GM12873 (cell line): ENCODE measurements at regions not wholly inside any gene's neighbourhood (a gene's known extent, or its start where the extent isn't known, plus 50 kb on each side); places are given as distances from the start of the nearest gene placed in this dataset.

Experiments
- TF ChIP-seq, protein P1 (sequence below): IDR thresholded peaks from 2 replicates; pipeline ENCODE4 v1.5.1; 2012; ENCODE audit warnings: low read depth, mild to moderate bottlenecking, moderate library complexity, low read length, control low read depth; ENCODE audit not compliant: insufficient read depth; ENCODE audit errors: missing control alignments

DNA sequence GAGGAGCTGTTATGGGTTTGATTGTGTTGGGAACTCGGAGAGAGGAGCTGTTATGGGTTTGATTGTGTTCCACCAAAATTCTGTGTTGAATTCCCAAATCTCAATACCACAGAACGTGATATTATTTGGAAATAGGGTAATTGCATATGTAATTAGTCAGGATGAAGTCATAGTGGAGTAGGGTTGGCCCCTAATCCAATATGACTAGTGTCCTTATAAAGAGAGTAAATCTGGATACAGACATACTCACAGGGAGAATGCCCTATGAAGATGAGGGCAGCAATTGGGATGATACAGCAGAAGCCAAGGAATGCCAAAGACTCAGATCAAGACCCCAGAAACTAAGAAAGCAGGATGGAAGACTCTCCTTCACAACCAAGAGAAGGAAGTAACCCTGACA, 1023.2 kb upstream of the ZEB2 start:
- TF ChIP-seq, protein P1, sequence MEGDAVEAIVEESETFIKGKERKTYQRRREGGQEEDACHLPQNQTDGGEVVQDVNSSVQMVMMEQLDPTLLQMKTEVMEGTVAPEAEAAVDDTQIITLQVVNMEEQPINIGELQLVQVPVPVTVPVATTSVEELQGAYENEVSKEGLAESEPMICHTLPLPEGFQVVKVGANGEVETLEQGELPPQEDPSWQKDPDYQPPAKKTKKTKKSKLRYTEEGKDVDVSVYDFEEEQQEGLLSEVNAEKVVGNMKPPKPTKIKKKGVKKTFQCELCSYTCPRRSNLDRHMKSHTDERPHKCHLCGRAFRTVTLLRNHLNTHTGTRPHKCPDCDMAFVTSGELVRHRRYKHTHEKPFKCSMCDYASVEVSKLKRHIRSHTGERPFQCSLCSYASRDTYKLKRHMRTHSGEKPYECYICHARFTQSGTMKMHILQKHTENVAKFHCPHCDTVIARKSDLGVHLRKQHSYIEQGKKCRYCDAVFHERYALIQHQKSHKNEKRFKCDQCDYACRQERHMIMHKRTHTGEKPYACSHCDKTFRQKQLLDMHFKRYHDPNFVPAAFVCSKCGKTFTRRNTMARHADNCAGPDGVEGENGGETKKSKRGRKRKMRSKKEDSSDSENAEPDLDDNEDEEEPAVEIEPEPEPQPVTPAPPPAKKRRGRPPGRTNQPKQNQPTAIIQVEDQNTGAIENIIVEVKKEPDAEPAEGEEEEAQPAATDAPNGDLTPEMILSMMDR = no peak

DNA sequence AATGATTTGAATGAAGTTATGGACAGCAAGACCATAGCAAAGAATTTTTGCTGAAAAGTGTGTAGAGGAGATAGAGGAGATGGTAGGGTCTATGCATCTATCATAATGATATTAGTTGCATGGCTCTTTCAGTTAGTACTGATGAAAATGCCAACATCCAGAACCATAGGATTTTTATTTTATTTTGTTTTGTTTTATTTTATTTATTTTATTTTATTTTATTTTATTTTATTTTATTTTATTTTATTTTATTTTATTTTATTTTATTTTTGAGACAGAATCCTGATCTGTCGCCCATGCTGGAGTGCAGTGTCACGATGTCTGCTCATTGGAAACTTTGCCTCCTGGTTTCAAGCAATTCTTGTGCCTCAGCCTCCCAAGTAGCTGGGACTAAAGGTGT, 1021.1 kb upstream of the ZEB2 start:
- TF ChIP-seq, protein P1 = no peak

DNA sequence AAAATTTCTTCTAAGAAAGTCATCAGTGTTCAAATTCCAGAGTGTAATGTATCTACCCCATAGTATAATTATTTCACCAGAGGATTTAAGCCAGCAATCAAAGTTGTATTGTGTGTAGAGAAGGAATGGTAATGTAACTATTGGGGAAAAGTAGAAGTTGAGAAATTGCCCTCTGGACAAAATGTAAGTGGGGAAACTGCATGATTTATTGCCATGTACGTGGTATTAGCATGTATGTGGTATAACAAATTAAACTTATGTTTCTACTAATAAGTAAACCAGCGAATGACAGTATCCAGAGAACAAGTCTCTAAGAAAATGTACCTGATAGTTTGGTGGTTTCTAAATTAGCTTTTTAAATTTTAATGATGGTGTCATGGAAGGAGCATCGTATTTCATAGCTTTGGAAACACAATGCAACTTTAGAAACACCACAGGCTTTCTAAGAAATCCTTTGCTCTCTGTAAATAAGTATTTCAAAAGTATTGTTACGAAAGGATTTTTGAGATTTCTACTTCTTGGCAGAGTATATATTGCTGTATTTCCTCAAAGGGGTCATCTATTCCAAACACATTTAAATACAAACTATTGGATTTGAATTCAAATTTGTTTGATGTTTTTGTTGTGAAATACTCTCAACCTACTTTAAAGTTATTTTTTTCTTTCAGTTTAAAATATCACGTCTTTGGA, 1018.9 kb upstream of the ZEB2 start:
- TF ChIP-seq, protein P1 = no peak

DNA sequence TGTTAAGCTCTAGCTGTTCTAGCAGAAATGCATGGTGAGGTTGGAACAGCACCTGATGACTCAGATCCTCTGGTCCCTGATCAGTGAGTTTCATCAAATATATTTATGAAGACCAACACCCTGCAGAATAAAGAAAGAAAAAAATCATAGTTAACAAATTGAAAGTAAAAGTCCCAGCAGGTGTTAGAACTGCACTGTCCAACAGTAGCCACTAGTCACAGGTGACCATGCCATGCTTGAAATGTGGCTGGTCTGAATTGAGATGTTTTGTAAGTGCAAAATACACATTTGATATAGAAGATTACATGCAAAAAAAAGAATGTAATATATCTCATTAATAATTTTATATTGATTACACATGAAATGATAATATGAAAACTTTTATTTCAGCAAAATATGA, 1010.7 kb upstream of the ZEB2 start:
- TF ChIP-seq, protein P1 = no peak

DNA sequence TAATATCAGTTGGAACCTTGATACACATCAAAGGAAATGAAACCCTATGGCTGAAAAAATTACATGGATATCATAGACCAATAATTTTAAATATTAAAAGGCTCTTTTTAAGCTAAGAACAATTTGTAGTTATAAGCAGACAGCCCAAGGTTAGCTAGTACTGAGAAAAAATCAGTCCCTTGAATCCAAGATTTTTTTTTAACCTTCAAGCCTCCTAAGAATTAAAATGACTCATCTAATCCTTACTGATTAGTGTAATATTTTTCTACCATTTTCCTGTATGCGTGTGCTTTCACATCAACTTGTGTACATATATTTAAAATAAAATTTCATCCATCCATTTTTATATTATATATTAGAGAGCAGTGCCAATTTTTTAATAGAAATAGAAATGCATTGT, 1004.9 kb upstream of the ZEB2 start:
- TF ChIP-seq, protein P1 = no peak

DNA sequence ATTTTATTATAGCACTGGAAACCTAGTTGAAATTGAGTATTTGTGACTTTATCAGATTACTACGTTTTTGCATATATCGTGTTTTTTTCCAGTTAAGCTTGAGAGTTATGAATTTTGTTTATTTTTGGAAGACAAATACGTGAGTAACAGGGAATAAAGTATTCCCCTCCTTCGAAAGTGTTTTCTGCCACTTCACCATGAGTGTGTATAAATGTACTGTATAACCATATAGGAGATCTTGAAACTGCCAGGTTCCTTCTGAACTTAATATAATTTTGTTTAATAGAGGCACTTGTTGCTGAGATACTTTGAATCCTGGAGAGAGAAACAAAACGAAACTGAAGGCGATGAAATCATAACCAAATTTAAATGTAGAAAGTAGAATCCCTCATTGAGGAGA, 1004.4 kb upstream of the ZEB2 start:
- TF ChIP-seq, protein P1 = no peak

DNA sequence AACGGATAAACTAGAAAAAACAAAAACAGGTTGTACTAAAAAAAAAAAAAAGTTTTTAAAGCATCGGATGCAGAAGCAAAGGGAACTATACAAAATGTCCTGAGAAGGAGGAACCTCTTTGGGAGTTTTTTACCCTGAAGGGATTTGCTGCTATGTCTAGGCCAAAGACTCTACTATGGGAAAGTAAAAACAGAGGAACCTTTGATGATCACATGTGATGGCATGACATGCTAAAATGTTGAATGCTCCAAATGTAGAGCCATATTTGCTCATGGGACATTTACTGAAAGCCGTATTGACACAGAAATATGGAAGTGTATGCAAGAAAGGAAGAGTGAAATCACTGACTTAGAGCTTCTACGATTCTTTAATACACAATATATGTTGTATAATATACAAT, 992.0 kb upstream of the ZEB2 start:
- TF ChIP-seq, protein P1 = no peak
